H1 (cell line): ENCODE measurements at regions not wholly inside any gene's neighbourhood (a gene's known extent, or its start where the extent isn't known, plus 50 kb on each side); places are given as distances from the start of the nearest gene placed in this dataset.
A peak's percentile ranks its signal among the peaks of the same experiment; 100 is the strongest.

Experiments used
- CTCF ChIA-PET: fragments of 300-600 bp; sonication (Branson Sonifier 250); formaldehyde crosslinking; loops from one replicate; lab custom pipeline; 2021; ENCODE audit not compliant: partially characterized antibody; lab: Charles Lee
- POLR2A ChIA-PET: fragments of 300-600 bp; sonication (Branson Sonifier 250); formaldehyde crosslinking; loops from one replicate; lab custom pipeline; 2021; ENCODE audit warnings: inconsistent platforms; ENCODE audit not compliant: partially characterized antibody; lab: Charles Lee
- DNase-seq, 2 experiments: peaks; one replicate each; pipeline versions ENCODE4 v3.0.0 to v3.0.0-alpha.2; 2010 to 2022; ENCODE audit warnings: low spot score in 2 of 2, low read depth in 1 of 2, mixed read lengths in 1 of 2
- FAIRE-seq: peaks from 2 replicates; lab custom pipeline; 2011; peaks lifted over from hg19 to GRCh38; lab: Jason Lieb, UNC
- H2AFZ ChIP-seq: 2 replicates; pipeline ENCODE4 v1.8.1; 2012; ENCODE audit warnings: low read length, inconsistent platforms
- H2AK5ac ChIP-seq: 2 replicates; pipeline ENCODE4 v1.6.1; 2013; ENCODE audit warnings: low read depth, low read length
- H2BK120ac ChIP-seq: replicated peaks from 2 replicates; pipeline ENCODE3; 2013; ENCODE audit warnings: low read depth, low read length, inconsistent platforms
- H2BK12ac ChIP-seq: 2 replicates; pipeline ENCODE4 v1.6.1; 2013; ENCODE audit warnings: low read depth, low read length
- H2BK15ac ChIP-seq: 2 replicates; pipeline ENCODE4 v1.6.1; 2013; ENCODE audit warnings: low read length
- H2BK20ac ChIP-seq: 2 replicates; pipeline ENCODE4 v1.6.1; 2013; ENCODE audit warnings: low read length
- H2BK5ac ChIP-seq: 2 replicates; pipeline ENCODE4 v1.6.1; 2013; ENCODE audit warnings: low read depth, low read length
- H3K14ac ChIP-seq: 2 replicates; pipeline ENCODE4 v1.6.1; 2013; ENCODE audit warnings: inconsistent platforms; ENCODE audit not compliant: insufficient read length
- H3K18ac ChIP-seq: 2 replicates; pipeline ENCODE4 v1.6.1; 2013; ENCODE audit warnings: low read length; ENCODE audit errors: extremely low read depth
- H3K23ac ChIP-seq: 2 replicates; pipeline ENCODE4 v1.6.1; 2013; ENCODE audit warnings: inconsistent platforms; ENCODE audit not compliant: insufficient read length
- H3K23me2 ChIP-seq: 2 replicates; pipeline ENCODE4 v1.6.1; 2013; ENCODE audit warnings: low read depth, low read length
- H3K27ac ChIP-seq: 2 replicates; pipeline ENCODE4 v1.6.1; 2011; ENCODE audit warnings: low read depth, low read length, inconsistent platforms
- H3K27me3 ChIP-seq, 4 experiments: replicated peaks in 1 of 4; 1 replicate in 1 of 4; 2 replicates in 3 of 4; pipeline versions ENCODE4 v1.6.1 to v1.8.1; 2011 to 2013; ENCODE audit warnings: low read length in 3 of 4, mild to moderate bottlenecking in 3 of 4, inconsistent platforms in 2 of 4, mixed read lengths in 2 of 4, moderate library complexity in 1 of 4; ENCODE audit not compliant: control insufficient read depth in 3 of 4, insufficient read depth in 3 of 4; ENCODE audit errors: extremely low read depth in 1 of 4
- H3K36me3 ChIP-seq, 4 experiments: 2 replicates each; pipeline versions ENCODE4 v1.6.1 to v1.8.1; 2011 to 2013; ENCODE audit warnings: mild to moderate bottlenecking in 4 of 4, low read length in 3 of 4, moderate library complexity in 2 of 4, control low read depth in 1 of 4, inconsistent platforms in 1 of 4; ENCODE audit not compliant: insufficient read depth in 4 of 4, control insufficient read depth in 2 of 4
- H3K4ac ChIP-seq: replicated peaks from 2 replicates; pipeline ENCODE3; 2013; ENCODE audit warnings: low read length, low read depth, mixed read lengths, inconsistent platforms; ENCODE audit not compliant: insufficient read length
- H3K4me1 ChIP-seq, 4 experiments: replicated peaks in 1 of 4; 1 replicate in 1 of 4; 2 replicates in 3 of 4; pipeline versions ENCODE4 v1.6.1 to v1.8.1; 2011 to 2013; ENCODE audit warnings: low read length in 3 of 4, inconsistent platforms in 2 of 4, mixed read lengths in 1 of 4; ENCODE audit not compliant: insufficient read depth in 4 of 4, control insufficient read depth in 3 of 4
- H3K4me2 ChIP-seq, 2 experiments: 2 replicates each; pipeline versions ENCODE4 v1.6.1 to v1.8.1; 2011 to 2013; ENCODE audit warnings: low read depth in 2 of 2, low read length in 2 of 2, control low read depth in 1 of 2, inconsistent platforms in 1 of 2, mild to moderate bottlenecking in 1 of 2; ENCODE audit not compliant: insufficient read depth in 1 of 2
- H3K4me3 ChIP-seq, 4 experiments: fragments of 200-600, 300-600 bp in 1 of 4; sonication (generic), shearing (Covaris generic), sonication (Bioruptor Twin) in 1 of 4; 2 replicates each; pipeline versions ENCODE4 v1.5.1 to v1.8.1; 2011 to 2016; ENCODE audit warnings: low read length in 4 of 4, low read depth in 3 of 4, control low read depth in 2 of 4, inconsistent platforms in 2 of 4, mild to moderate bottlenecking in 2 of 4, mixed read lengths in 1 of 4, moderate library complexity in 1 of 4; ENCODE audit not compliant: insufficient read depth in 2 of 4; ENCODE audit errors: extremely low read depth in 1 of 4
- H3K56ac ChIP-seq: replicated peaks from 2 replicates; pipeline ENCODE3; 2013; ENCODE audit warnings: low read depth, mild to moderate bottlenecking, mixed read lengths, low read length, inconsistent platforms; ENCODE audit not compliant: insufficient read length
- H3K79me1 ChIP-seq: 2 replicates; pipeline ENCODE4 v1.6.1; 2013; ENCODE audit warnings: low read depth, low read length, control low read depth
- H3K79me2 ChIP-seq, 2 experiments: 2 replicates each; pipeline versions ENCODE4 v1.6.1 to v1.8.1; 2012 to 2013; ENCODE audit warnings: low read length in 2 of 2, mild to moderate bottlenecking in 2 of 2, inconsistent platforms in 1 of 2; ENCODE audit not compliant: insufficient read depth in 2 of 2, control insufficient read depth in 1 of 2
- H3K9ac ChIP-seq, 4 experiments: replicated peaks in 1 of 4; 1 replicate in 1 of 4; 2 replicates in 3 of 4; pipeline versions ENCODE4 v1.6.1 to v1.8.1; 2011 to 2013; ENCODE audit warnings: low read depth in 3 of 4, low read length in 3 of 4, control low read depth in 2 of 4, mild to moderate bottlenecking in 2 of 4, moderate library complexity in 2 of 4, inconsistent platforms in 1 of 4; ENCODE audit errors: extremely low read depth in 1 of 4
- H3K9me3 ChIP-seq, 2 experiments: 2 replicates each; pipeline versions ENCODE4 v1.6.1 to v1.8.1; 2012 to 2013; ENCODE audit warnings: mild to moderate bottlenecking in 2 of 2, moderate library complexity in 2 of 2, control low read depth in 1 of 2, inconsistent platforms in 1 of 2, low read depth in 1 of 2, low read length in 1 of 2, mixed read lengths in 1 of 2; ENCODE audit not compliant: insufficient read depth in 2 of 2
- H4K20me1 ChIP-seq, 2 experiments: replicated peaks in 1 of 2; 2 replicates each; pipeline versions ENCODE3 to v1.8.1; 2011 to 2013; ENCODE audit warnings: inconsistent platforms in 2 of 2, low read length in 2 of 2, mild to moderate bottlenecking in 1 of 2; ENCODE audit not compliant: insufficient read depth in 2 of 2, control insufficient read depth in 1 of 2
- H4K5ac ChIP-seq: 2 replicates; pipeline ENCODE4 v1.6.1; 2013; ENCODE audit warnings: low read length, low read depth, mixed read lengths, inconsistent platforms; ENCODE audit not compliant: insufficient read length
- H4K8ac ChIP-seq: 2 replicates; pipeline ENCODE4 v1.8.0; 2013; ENCODE audit warnings: mild to moderate bottlenecking, moderate library complexity, low read length, inconsistent platforms; ENCODE audit not compliant: insufficient read depth; ENCODE audit errors: extremely low read depth
- H4K91ac ChIP-seq: replicated peaks from 2 replicates; pipeline ENCODE3; 2013; ENCODE audit warnings: low read length, mixed read lengths, inconsistent platforms; ENCODE audit not compliant: insufficient read length
- ATF2 ChIP-seq: IDR thresholded peaks from 2 replicates; pipeline ENCODE4 v1.6.1; 2012; ENCODE audit warnings: low read length, inconsistent platforms
- EP300 ChIP-seq, 2 experiments: IDR thresholded peaks; 1 replicate in 1 of 2; 2 replicates in 1 of 2; pipeline ENCODE4 v1.6.1; 2011 to 2012; ENCODE audit warnings: low read depth in 2 of 2, low read length in 2 of 2, mild to moderate bottlenecking in 2 of 2, borderline replicate concordance in 1 of 2, inconsistent platforms in 1 of 2, moderate library complexity in 1 of 2
- GABPA ChIP-seq: IDR thresholded peaks from 2 replicates; pipeline ENCODE4 v1.6.1; 2011; ENCODE audit warnings: mild to moderate bottlenecking, low read length, moderate library complexity, borderline replicate concordance; ENCODE audit not compliant: insufficient read depth
- GTF2F1 ChIP-seq: IDR thresholded peaks from 2 replicates; pipeline ENCODE4 v1.6.1; 2012; ENCODE audit warnings: low read depth, low read length, improper control_type of control experiment, borderline replicate concordance
- KDM4A ChIP-seq: IDR thresholded peaks from one replicate; pipeline ENCODE4 v1.7.1; 2012; ENCODE audit warnings: low read depth, mild to moderate bottlenecking, moderate library complexity, low read length, inconsistent platforms; ENCODE audit not compliant: severe bottlenecking
- TAF1 ChIP-seq: IDR thresholded peaks from 2 replicates; pipeline ENCODE4 v1.6.1; 2011; ENCODE audit warnings: mild to moderate bottlenecking, low read depth, low read length
- WGBS, 2 experiments: shearing (Covaris generic) in 1 of 2; methylation state at CpG; one replicate each; pipeline versions ENCODE4 v1.1.6 to v1.1.7; 2013 to 2015; ENCODE audit warnings: low lambda C conversion rate in 2 of 2, mixed read lengths in 2 of 2, inconsistent platforms in 1 of 2, low coverage in 1 of 2, missing lambda C conversion rate in 1 of 2; ENCODE audit not compliant: insufficient replicate concordance in 2 of 2, insufficient coverage in 1 of 2, insufficient read length in 1 of 2; ENCODE audit errors: extremely low coverage in 1 of 2, missing lambda C conversion rate in 1 of 2; 5-methylcytosine and 5-hydroxymethylcytosine counted together

- no peak overlapping the region for H2BK15ac ChIP-seq
- no peak overlapping the region for H2AFZ ChIP-seq
- CTCF ChIA-PET, result interaction anchor here (1.0 to 2.1 kb wide), 3 partner anchors 11 to 127 kb away, joined by 3 to 6 read pairs (median 3); no protein-coding TSS in a partner anchor
- H4K8ac ChIP-seq, result no peak overlapping the region
- no peaks in the 10 kb centered on the region for H3K79me2 ChIP-seq
- H4K91ac ChIP-seq, result peak overlapping the region; percentile 88
- H3K4me3 ChIP-seq, result no peak overlapping the region
- 90% methylated on average over 4 of the region's 7 CpGs; no CpG with 5 or more reads in 1 of the 2 experiments for WGBS, 2 experiments
- no peaks in the 10 kb centered on the region for H3K23me2 ChIP-seq
- H3K9ac ChIP-seq, result no peak overlapping the region
- H4K20me1 ChIP-seq, result no peaks in the 10 kb centered on the region
- H3K23ac ChIP-seq, result no peak overlapping the region
- no peaks in the 10 kb centered on the region for H3K79me1 ChIP-seq
- no peak overlapping the region for H2BK120ac ChIP-seq
- H3K56ac ChIP-seq, result no peak overlapping the region
- H3K18ac ChIP-seq, result no peak overlapping the region
- no peaks in the 10 kb centered on the region for H3K36me3 ChIP-seq
- no peak overlapping the region for H3K4ac ChIP-seq
- no peak for FAIRE-seq
- H3K27me3 ChIP-seq, result no peaks in the 10 kb centered on the region
- no peak overlapping the region; the same call in 1 of the 2 replicates for H2AK5ac ChIP-seq
- H3K4me1 ChIP-seq, result peaks cover 0 to 3% (median 0%) of the 10 kb centered on the region in 4 experiments; a peak in 1 of 7 replicates
- H4K5ac ChIP-seq, result no peak overlapping the region
- POLR2A ChIA-PET, result no interaction called here
- H2BK12ac ChIP-seq, result no peak overlapping the region
- H2BK20ac ChIP-seq, result no peak overlapping the region
- no peak overlapping the region for H3K27ac ChIP-seq
- no peak overlapping the region for H3K14ac ChIP-seq
- H2BK5ac ChIP-seq, result no peak overlapping the region
- peaks cover 0 to 5% of the 10 kb centered on the region in 2 experiments; a peak in 1 of 4 replicates for H3K9me3 ChIP-seq
- TF ChIP-seq GABPA (no peak), EP300 (IDR thresholded peaks at IDR 0.05; ENCODE audit: borderline replicate concordance in 1 of 2, low read depth in 2 of 2, low read length in 2 of 2) (no peak), KDM4A (no peak), GTF2F1 (no peak), TAF1 (no peak), ATF2 (no peak)
- no peak for DNase-seq
- H3K4me2 ChIP-seq, result no peak overlapping the region
These were observed 207.5 kb upstream of the HAAO start for GRCh38 chr2:42999856-43000241.
